GM12878 (cell line): ENCODE measurements at regions not wholly inside any gene's neighbourhood (a gene's known extent, or its start where the extent isn't known, plus 50 kb on each side); places are given as distances from the start of the nearest gene placed in this dataset.

ENCODE experiments used
- BRCA1 ChIP-seq: IDR thresholded peaks from 2 replicates; pipeline ENCODE4 v1.6.1; 2011; ENCODE audit warnings: low read depth, low read length, improper control_type of control experiment
- CHD4 ChIP-seq: fragments of 200-600 bp; sonication (generic); IDR thresholded peaks from 2 replicates; pipeline ENCODE4 v1.6.1; 2016; ENCODE audit warnings: mild to moderate bottlenecking
- CTCF ChIP-seq, 3 experiments: IDR thresholded peaks in 2 of 3; conservative IDR thresholded peaks in 1 of 3; 2 replicates each; pipeline ENCODE4 v1.5.1; 2011; ENCODE audit warnings: low read depth in 3 of 3, low read length in 3 of 3, mild to moderate bottlenecking in 3 of 3, control low read depth in 2 of 3, moderate library complexity in 2 of 3, inconsistent platforms in 1 of 3, mixed read lengths in 1 of 3; ENCODE audit not compliant: control insufficient read depth in 2 of 3, insufficient read depth in 1 of 3; ENCODE audit errors: extremely low read depth in 1 of 3
- JUND ChIP-seq: IDR thresholded peaks from 2 replicates; pipeline ENCODE4 v1.6.1; 2012; ENCODE audit warnings: low read depth, mild to moderate bottlenecking, low read length, improper control_type of control experiment, moderate library complexity
- KAT2A ChIP-seq: conservative IDR thresholded peaks from 2 replicates; pipeline ENCODE4 v1.6.1; 2011; ENCODE audit warnings: low read depth, low read length; ENCODE audit not compliant: control insufficient read depth
- NBN ChIP-seq: fragments of 450-650 bp; IDR thresholded peaks from 2 replicates; pipeline ENCODE4 v1.6.1; 2016
- NFYB ChIP-seq: IDR thresholded peaks from 2 replicates; pipeline ENCODE4 v1.6.1; 2011; ENCODE audit warnings: low read depth, mild to moderate bottlenecking, low read length, improper control_type of control experiment, moderate library complexity; ENCODE audit not compliant: insufficient read depth
- RCOR1 ChIP-seq: conservative IDR thresholded peaks from 2 replicates; pipeline ENCODE4 v1.6.1; 2012; ENCODE audit warnings: low read depth, low read length, improper control_type of control experiment
- ZZZ3 ChIP-seq: IDR thresholded peaks from 2 replicates; pipeline ENCODE4 v1.6.1; 2011; ENCODE audit warnings: low read depth; ENCODE audit not compliant: control insufficient read depth, insufficient read length

DNA sequence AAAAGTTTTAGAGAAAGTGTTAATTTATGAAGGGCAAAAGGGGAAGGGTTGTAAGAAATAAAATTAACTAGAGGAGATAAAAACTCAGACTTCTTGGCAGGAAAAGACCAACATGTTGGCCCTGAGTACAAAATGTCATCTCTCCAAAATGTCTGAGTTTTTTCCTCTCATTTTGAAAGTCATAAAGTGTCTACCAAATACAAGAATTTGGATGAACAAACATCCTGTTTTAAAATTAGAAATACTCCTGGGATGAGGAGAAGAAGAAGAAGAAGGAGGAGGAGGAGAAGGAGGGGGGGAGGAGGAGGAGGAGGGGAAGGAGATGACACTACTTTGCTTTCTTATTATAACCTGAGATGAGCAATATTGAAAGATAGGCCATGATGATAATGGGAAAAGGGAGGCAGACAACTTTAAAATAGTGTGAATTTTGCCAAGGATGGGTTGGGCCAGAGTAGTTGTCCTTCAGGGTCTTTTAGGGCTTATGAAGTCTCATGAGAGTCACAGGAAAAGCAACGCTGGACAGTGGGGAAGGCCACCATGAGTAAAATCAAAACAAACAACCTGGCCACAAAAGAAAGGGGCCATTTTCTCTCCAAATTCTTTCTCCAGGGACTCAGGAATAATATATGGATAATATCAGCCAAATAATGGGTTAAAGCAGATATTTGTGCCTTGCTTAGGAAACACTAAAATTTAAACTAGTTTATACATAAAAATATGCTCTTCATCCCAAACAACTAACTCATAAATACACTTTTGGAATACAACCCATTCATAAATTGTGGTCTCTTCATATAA, 632.9 kb downstream of the EPHA3 start:
- TF ChIP-seq RCOR1: no peak
- TF ChIP-seq JUND: no peak
- TF ChIP-seq CTCF (IDR thresholded peaks at IDR 0.05 in 2 of 3, conservative IDR thresholded peaks at IDR 0.05 in 1 of 3; ENCODE audit: control insufficient read depth in 2 of 3, extremely low read depth in 1 of 3, insufficient read depth in 1 of 3, low read depth in 3 of 3, low read length in 3 of 3): no peak
- TF ChIP-seq KAT2A: no peak
- TF ChIP-seq NBN: no peak
- no peak for TF ChIP-seq NFYB
- TF ChIP-seq CHD4: no peak
- TF ChIP-seq BRCA1: no peak
- TF ChIP-seq ZZZ3: no peak
